Neural progenitor cell (in vitro differentiated cells): ENCODE measurements at regions not wholly inside any gene's neighbourhood (a gene's known extent, or its start where the extent isn't known, plus 50 kb on each side); places are given as distances from the start of the nearest gene placed in this dataset.

Source experiments
- DNase-seq: peaks from one replicate; pipeline ENCODE4 v3.0.0-alpha.2; 2016; ENCODE audit warnings: low spot score
- H2AFZ ChIP-seq: fragments of 200-600 bp; sonication (generic); replicated peaks from 2 replicates; pipeline ENCODE4 v1.6.1; 2016; ENCODE audit warnings: antibody characterized with exemption
- H3F3A ChIP-seq: fragments of 200-600 bp; sonication (generic); 2 replicates; pipeline ENCODE4 v1.6.1; 2016; ENCODE audit warnings: antibody characterized with exemption, low read depth
- H3K27ac ChIP-seq: fragments of 200-600 bp; sonication (generic); 2 replicates; pipeline ENCODE4 v1.5.1; 2016; ENCODE audit warnings: mild to moderate bottlenecking
- H3K27me3 ChIP-seq: fragments of 200-600 bp; sonication (generic); 2 replicates; pipeline ENCODE4 v1.6.1; 2016; ENCODE audit warnings: mild to moderate bottlenecking, moderate library complexity
- H3K36me3 ChIP-seq: fragments of 200-600 bp; sonication (generic); 2 replicates; pipeline ENCODE4 v1.5.1; 2016
- H3K4me1 ChIP-seq: fragments of 200-600 bp; sonication (generic); 2 replicates; pipeline ENCODE4 v1.6.1; 2016; ENCODE audit warnings: mixed run types
- H3K4me2 ChIP-seq: fragments of 200-600 bp; sonication (generic); 2 replicates; pipeline ENCODE4 v1.6.1; 2016
- H3K4me3 ChIP-seq: fragments of 200-600 bp; sonication (generic); 2 replicates; pipeline ENCODE4 v1.5.1; 2016
- H3K79me2 ChIP-seq: fragments of 200-600 bp; sonication (generic); 2 replicates; pipeline ENCODE4 v1.6.1; 2016; ENCODE audit warnings: low read depth
- H3K9ac ChIP-seq: fragments of 200-600 bp; sonication (generic); 2 replicates; pipeline ENCODE4 v1.6.1; 2016
- H3K9me3 ChIP-seq: fragments of 200-600 bp; sonication (generic); 2 replicates; pipeline ENCODE4 v1.5.1; 2016; ENCODE audit warnings: low read depth
- H4K20me1 ChIP-seq: fragments of 200-600 bp; sonication (generic); 2 replicates; pipeline ENCODE4 v1.6.1; 2016; ENCODE audit warnings: low read depth
- H3K27ac Mint-ChIP-seq: 3 replicates; pipeline ENCODE4 v1.8.0; 2021; ENCODE audit warnings: mixed read lengths
- H3K27me3 Mint-ChIP-seq: 2 replicates; pipeline ENCODE4 v1.8.0; 2022; ENCODE audit warnings: low read depth, mild to moderate bottlenecking, inconsistent platforms, moderate library complexity, mixed read lengths; ENCODE audit not compliant: insufficient read depth
- H3K36me3 Mint-ChIP-seq: 3 replicates; pipeline ENCODE4 v1.8.0; 2021; ENCODE audit warnings: mixed read lengths
- H3K4me1 Mint-ChIP-seq: 3 replicates; pipeline ENCODE4 v1.8.0; 2021; ENCODE audit warnings: mixed read lengths
- H3K4me3 Mint-ChIP-seq: 3 replicates; pipeline ENCODE4 v1.8.0; 2021; ENCODE audit warnings: mild to moderate bottlenecking, moderate library complexity, mixed read lengths
- H3K9me3 Mint-ChIP-seq: 3 replicates; pipeline ENCODE4 v1.8.0; 2020; ENCODE audit warnings: mixed read lengths
- EZH2 ChIP-seq: fragments of 200-600 bp; sonication (generic); IDR thresholded peaks from 2 replicates; pipeline ENCODE4 v1.6.1; 2017; ENCODE audit warnings: antibody characterized with exemption, mild to moderate bottlenecking, moderate library complexity
- EZH2phosphoT487 ChIP-seq: fragments of 200-600 bp; sonication (generic); IDR thresholded peaks from 2 replicates; pipeline ENCODE4 v1.6.1; 2017; ENCODE audit warnings: antibody characterized with exemption
- TF ChIP-seq, protein P1 (sequence below): fragments of 200-600 bp; sonication (generic); IDR thresholded peaks from 2 replicates; pipeline ENCODE4 v1.5.1; 2017; ENCODE audit warnings: antibody characterized with exemption, mild to moderate bottlenecking

GRCh38 chr13:44106266-44107152 lies 226.8 kb downstream of the LACC1 start:
- H3K4me1 ChIP-seq, result no peaks in the 10 kb centered on the region
- no peak overlapping the region for H3K4me3 ChIP-seq

DNA sequence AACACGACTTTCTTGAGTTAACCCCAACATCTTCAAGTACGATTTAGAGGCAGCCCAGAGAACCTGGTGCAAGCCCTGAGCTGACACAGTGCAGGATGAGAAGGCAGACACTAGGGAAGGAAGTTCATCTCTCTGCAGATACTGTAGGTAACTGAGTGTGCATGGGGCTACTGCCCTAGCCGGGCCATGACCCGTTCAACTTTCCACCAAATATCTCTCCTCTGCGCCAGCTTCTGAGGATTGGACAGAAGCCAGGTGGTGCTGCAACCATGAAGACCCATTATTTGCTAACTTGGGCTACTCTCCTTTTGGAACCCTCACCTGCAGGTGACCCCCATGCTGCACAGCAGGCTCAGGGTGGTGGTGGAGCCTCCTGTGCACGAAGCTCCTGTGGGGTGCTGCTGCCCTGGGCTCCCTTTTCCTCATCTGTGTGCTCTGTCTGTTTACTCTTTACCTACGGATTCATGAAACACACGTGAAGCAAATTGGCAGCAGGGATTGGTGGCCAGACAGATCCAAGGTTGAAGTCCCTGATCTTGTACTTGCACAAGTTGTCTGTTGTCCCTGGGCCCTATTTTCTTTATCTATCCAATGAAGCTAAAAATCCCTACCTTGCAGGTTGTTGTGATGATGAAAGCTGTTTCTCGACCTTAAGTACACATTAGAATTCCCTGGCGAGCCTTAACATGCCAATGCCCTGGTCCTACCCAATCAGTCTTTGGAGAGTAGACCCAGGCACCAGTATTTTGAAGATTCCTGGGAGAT lies 227.8 kb downstream of the LACC1 start:
- Mint-ChIP-seq H3K27ac (peak overlapping the region; percentile 61), H3K36me3 (peaks cover 3% of the 10 kb centered on the region), H3K27me3 (peaks cover 6% of the 10 kb centered on the region), H3K9me3 (peaks cover 14% of the 10 kb centered on the region), H3K4me3 (no peak overlapping the region), H3K4me1 (peaks cover 21% of the 10 kb centered on the region)
- H2AFZ ChIP-seq, result no peak overlapping the region
- no peaks in the 10 kb centered on the region for H3K27me3 ChIP-seq
- no peak for TF ChIP-seq EZH2
- TF ChIP-seq, protein P1, sequence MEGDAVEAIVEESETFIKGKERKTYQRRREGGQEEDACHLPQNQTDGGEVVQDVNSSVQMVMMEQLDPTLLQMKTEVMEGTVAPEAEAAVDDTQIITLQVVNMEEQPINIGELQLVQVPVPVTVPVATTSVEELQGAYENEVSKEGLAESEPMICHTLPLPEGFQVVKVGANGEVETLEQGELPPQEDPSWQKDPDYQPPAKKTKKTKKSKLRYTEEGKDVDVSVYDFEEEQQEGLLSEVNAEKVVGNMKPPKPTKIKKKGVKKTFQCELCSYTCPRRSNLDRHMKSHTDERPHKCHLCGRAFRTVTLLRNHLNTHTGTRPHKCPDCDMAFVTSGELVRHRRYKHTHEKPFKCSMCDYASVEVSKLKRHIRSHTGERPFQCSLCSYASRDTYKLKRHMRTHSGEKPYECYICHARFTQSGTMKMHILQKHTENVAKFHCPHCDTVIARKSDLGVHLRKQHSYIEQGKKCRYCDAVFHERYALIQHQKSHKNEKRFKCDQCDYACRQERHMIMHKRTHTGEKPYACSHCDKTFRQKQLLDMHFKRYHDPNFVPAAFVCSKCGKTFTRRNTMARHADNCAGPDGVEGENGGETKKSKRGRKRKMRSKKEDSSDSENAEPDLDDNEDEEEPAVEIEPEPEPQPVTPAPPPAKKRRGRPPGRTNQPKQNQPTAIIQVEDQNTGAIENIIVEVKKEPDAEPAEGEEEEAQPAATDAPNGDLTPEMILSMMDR, result no peak
- no peak for TF ChIP-seq EZH2phosphoT487
- H3K4me2 ChIP-seq, result no peak overlapping the region
- no peak for DNase-seq
- H4K20me1 ChIP-seq, result no peaks in the 10 kb centered on the region
- no peaks in the 10 kb centered on the region for H3K79me2 ChIP-seq
- no peak overlapping the region for H3K9ac ChIP-seq
- no peaks in the 10 kb centered on the region for H3F3A ChIP-seq
- no peaks in the 10 kb centered on the region for H3K36me3 ChIP-seq
- no peaks in the 10 kb centered on the region for H3K4me1 ChIP-seq
- peaks cover 6% of the 10 kb centered on the region for H3K9me3 ChIP-seq
- no peak overlapping the region for H3K27ac ChIP-seq
- H3K4me3 ChIP-seq, result no peak overlapping the region

More at GRCh38 chr13:44106266-44107152, 226.8 kb downstream of the LACC1 start:
- Histone ChIP-seq H3K9me3 (peaks cover 15% of the 10 kb centered on the region), H3K27ac (no peak overlapping the region), H3K9ac (no peak overlapping the region), H3K36me3 (no peaks in the 10 kb centered on the region), H3K79me2 (no peaks in the 10 kb centered on the region), H3F3A (no peaks in the 10 kb centered on the region), H2AFZ (no peak overlapping the region), H3K4me2 (no peak overlapping the region), H4K20me1 (no peaks in the 10 kb centered on the region), H3K27me3 (no peaks in the 10 kb centered on the region)
- no peak for DNase-seq
- Mint-ChIP-seq H3K9me3 (peaks cover 19% of the 10 kb centered on the region), H3K4me1 (peaks cover 21% of the 10 kb centered on the region), H3K27ac (peak overlapping the region; percentile 55), H3K27me3 (peaks cover 6% of the 10 kb centered on the region), H3K36me3 (peaks cover 3% of the 10 kb centered on the region), H3K4me3 (no peak overlapping the region)
- no peak for TF ChIP-seq EZH2phosphoT487
- no peak for TF ChIP-seq EZH2
- TF ChIP-seq, protein P1, result no peak

GRCh38 chr13:44108331-44108858 lies 228.7 kb downstream of the LACC1 start:
- Histone ChIP-seq H3K27ac (no peak overlapping the region), H3K36me3 (no peaks in the 10 kb centered on the region), H3K4me3 (no peak overlapping the region), H3K27me3 (no peaks in the 10 kb centered on the region), H3K9ac (no peak overlapping the region), H3K4me2 (no peak overlapping the region), H4K20me1 (no peaks in the 10 kb centered on the region), H3K79me2 (no peaks in the 10 kb centered on the region), H3F3A (no peaks in the 10 kb centered on the region), H2AFZ (no peak overlapping the region), H3K9me3 (no peaks in the 10 kb centered on the region), H3K4me1 (no peaks in the 10 kb centered on the region)
- peaks cover under 1% of the 10 kb centered on the region for H3K36me3 Mint-ChIP-seq
- H3K4me1 Mint-ChIP-seq, result peaks cover 21% of the 10 kb centered on the region
- TF ChIP-seq EZH2phosphoT487 (no peak), EZH2 (no peak)
- TF ChIP-seq, protein P1, result no peak
- H3K27ac Mint-ChIP-seq, result no peak overlapping the region
- peaks cover 6% of the 10 kb centered on the region for H3K27me3 Mint-ChIP-seq
- no peak overlapping the region for H3K4me3 Mint-ChIP-seq
- peaks cover 6% of the 10 kb centered on the region for H3K9me3 Mint-ChIP-seq
- DNase-seq, result no peak
